ENCODE measurements at regions not wholly inside any gene's neighbourhood (a gene's known extent, or its start where the extent isn't known, plus 50 kb on each side); places are given as distances from the start of the nearest gene placed in this dataset.

DNA sequence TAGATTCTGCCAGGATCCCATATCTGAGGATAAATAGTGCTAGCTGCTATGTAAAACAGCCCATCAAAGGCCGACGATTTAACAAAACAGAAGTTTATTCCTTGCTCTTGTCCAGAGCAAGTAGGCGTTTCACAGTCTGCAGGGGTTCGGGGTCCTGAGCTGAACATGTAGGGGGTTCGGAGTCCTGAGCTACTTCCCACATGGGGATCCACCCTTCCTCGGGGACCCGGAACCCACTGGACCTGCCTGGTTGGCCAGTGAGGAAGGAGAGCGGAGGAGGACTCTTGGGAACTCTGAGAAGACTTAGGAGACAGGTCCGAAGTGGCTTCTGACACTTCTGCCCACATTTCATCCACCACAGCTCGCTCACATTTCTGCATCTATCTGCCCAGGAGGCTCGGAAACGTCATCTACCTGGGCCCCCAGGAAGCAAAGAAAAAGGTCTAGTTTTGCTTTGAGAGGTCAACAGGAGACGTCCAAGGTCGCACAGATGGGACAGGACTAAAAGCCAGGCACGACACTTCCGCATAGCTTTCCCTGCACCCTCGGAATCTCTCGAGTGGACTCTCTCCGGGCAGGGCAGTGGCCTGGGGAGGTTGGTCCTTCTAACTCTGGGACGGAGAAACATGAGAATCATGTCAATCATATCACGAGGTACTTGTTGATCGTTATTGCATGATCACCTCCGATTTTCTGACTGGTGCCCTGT, 86.4 kb downstream of the MICALL2 start:
- TF ChIP-seq, protein P1, sequence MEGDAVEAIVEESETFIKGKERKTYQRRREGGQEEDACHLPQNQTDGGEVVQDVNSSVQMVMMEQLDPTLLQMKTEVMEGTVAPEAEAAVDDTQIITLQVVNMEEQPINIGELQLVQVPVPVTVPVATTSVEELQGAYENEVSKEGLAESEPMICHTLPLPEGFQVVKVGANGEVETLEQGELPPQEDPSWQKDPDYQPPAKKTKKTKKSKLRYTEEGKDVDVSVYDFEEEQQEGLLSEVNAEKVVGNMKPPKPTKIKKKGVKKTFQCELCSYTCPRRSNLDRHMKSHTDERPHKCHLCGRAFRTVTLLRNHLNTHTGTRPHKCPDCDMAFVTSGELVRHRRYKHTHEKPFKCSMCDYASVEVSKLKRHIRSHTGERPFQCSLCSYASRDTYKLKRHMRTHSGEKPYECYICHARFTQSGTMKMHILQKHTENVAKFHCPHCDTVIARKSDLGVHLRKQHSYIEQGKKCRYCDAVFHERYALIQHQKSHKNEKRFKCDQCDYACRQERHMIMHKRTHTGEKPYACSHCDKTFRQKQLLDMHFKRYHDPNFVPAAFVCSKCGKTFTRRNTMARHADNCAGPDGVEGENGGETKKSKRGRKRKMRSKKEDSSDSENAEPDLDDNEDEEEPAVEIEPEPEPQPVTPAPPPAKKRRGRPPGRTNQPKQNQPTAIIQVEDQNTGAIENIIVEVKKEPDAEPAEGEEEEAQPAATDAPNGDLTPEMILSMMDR (IDR thresholded peaks at IDR 0.05) = no peak
- DNase-seq (ENCODE audit: low spot score) = no peak
- Histone ChIP-seq H3K4me3 (no peak overlapping the region), H3K27ac (no peak overlapping the region)

DNA sequence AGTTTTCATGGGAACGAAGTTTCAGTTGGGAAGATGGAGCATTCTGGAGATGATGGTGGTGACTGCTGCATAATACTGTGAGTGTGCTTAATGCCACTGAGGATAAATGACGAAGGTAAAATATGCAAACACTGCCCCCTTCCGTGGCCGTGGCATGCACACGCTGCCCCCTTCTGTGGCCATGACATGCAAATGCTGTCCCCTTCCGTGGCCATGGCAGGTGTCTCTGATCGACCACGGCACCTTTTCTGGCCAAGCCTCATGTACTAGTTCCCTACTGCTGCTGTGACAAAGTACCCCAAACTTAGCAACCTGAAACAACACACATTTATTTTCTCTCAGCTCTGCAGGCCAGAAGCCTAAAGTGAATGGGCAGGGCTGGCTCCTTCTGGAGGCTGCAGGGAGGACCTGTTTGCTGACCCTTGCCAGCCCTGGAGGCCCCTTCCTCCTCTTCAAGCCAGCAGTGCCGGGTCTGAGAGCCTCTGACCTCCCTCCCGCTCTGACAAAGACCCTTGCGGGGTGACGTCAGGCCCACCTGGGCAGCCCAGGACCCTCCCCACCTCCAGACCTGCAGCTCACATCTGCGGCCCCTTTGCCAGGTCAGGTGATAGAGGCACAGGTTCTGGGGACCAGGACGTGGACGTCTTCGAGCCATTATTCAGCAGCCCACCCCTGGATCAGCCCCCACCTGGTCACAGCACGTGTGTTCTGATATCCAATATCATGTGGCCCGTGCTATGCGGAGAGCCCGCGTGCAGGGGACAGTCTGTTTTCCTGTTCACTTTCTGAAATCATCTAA, 82.0 kb downstream of the MICALL2 start:
- H3K27ac ChIP-seq = no peak overlapping the region
- no peak overlapping the region for H3K4me3 ChIP-seq
- no peak for DNase-seq (ENCODE audit: low spot score)
- TF ChIP-seq, protein P1 (IDR thresholded peaks at IDR 0.05) = no peak

DNA sequence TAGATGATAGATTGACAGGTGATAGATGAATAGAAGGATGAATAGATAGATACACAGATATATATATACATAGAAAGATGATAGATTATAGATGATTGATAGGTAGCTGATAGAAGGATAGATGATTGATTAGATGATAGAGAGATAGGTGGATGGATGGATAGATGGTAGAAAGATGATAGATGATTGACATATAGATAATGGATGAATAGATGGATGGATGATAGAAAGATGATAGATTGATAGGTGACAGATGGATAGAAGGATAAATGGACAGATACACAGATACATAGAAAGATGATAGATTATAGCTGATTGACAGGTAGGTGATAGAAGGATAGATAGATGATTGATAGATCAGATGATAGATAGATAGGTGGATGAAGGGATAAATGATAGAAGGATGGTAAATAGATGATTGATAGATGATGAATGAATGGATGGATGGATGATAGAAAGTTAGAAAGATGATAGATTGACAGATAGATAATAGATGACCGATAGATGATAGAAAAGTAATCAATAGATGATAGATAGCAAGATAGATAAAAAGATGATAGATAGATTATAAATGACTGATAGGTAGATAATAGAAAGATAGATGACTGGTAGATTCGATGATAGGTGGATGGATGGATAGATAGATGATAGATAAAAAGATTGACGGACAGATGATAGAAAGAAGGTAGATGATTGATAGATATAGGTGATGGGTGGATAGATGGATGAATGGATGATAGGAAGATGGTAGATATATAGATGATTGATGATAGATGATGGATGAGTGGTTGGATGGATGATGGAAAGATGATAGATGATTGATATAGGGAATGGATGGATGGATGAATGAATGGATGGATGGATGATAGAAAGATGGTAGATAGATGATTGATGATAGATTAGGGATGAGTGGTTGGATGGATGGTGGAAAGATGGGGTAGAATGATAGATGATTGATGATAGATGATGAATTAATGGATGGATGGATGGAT, 80.4 kb downstream of the MICALL2 start:
- no peak overlapping the region for H3K4me3 ChIP-seq
- no peak for DNase-seq (ENCODE audit: low spot score)
- TF ChIP-seq, protein P1 (IDR thresholded peaks at IDR 0.05) = no peak
- no peak overlapping the region for H3K27ac ChIP-seq

DNA sequence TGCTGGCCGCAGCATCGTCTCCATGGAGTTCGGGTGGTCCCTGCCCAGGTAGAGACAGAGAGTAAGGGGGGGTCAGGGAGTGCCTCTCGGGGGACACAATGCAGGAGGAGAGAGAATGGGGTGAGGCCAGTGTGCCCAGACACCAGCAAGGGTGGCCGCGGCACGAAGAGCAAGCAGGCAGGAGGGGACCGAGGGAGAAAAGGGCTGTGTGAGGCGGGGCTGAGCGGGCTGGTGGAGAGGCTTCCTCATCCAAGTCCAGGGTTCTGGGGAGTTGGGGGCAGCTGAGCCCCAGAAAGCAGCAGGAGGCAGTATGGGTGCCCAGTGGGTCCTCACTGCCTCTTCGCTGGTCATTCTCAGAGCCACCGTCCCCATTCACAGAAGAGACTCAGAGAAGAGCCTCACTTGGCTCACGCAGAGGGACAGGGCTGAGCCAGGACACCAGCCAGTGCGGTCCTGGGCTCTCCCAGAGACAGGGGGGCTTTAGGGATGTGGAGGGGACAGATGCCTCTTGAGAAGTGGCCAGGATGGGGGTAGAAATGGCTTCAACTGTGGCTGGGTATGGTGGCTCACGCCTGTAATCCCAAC, 78.9 kb downstream of the MICALL2 start:
- TF ChIP-seq, protein P1 (IDR thresholded peaks at IDR 0.05) = no peak
- DNase-seq (ENCODE audit: low spot score) = no peak
- Histone ChIP-seq H3K4me3 (no peak overlapping the region), H3K27ac (no peak overlapping the region)

DNA sequence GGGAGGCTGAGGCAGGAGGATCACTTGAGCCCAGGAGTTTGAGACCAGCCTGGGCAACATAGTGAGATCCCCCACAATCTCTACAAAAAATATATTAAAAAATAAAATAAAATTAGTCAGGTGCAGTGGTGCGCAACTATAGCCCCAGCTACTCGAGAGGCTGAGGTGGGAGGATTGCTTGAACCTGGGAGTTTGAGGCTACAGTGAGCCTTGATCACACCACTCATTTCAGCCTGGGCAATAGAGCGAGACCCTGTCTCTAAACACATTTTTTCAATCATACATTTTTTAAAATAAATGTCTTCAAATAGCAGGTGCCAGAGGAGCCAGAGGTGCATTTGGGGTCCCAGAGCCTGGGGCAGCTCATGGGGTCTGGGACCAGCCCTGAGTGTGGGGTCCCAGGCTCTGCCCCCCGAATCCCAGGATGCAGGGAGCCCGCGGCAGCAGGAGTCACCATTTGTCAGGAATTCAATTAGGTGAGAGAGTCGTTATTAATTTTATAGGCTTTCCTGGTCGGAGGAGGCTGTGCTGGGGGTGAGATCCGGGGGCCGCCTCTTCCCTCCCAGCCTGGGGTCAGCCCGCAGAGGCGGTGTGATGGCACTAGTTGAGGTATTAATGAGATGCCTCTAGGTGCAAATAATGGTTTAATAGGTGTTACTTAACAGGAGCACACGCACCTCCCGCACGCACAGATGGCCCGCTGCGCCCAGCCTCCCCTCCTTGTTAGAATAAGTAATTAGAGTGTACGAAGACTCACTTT, 78.3 kb downstream of the MICALL2 start:
- no peak overlapping the region for H3K27ac ChIP-seq

More for the DNA sequence above, 78.3 kb downstream of the MICALL2 start:
- H3K4me3 ChIP-seq = no peak overlapping the region
- TF ChIP-seq, protein P1 (IDR thresholded peaks at IDR 0.05) = no peak
- no peak for DNase-seq (ENCODE audit: low spot score)
